IgD-negative memory B cell (primary cell): ENCODE measurements at regions not wholly inside any gene's neighbourhood (a gene's known extent, or its start where the extent isn't known, plus 50 kb on each side); places are given as distances from the start of the nearest gene placed in this dataset.

Experiments
- H3K27ac Mint-ChIP-seq, 3 donors: one replicate each; pipeline ENCODE4 v1.8.0; 2020 to 2022; ENCODE audit warnings: mild to moderate bottlenecking in 3 of 3, mixed read lengths in 3 of 3, moderate library complexity in 1 of 3
- H3K27me3 Mint-ChIP-seq: one replicate; pipeline ENCODE4 v1.8.0; 2021; ENCODE audit warnings: mixed read lengths
- H3K36me3 Mint-ChIP-seq: one replicate; pipeline ENCODE4 v1.8.0; 2020; ENCODE audit warnings: mild to moderate bottlenecking, mixed read lengths
- H3K4me1 Mint-ChIP-seq, 3 donors: one replicate each; pipeline ENCODE4 v1.8.0; 2020 to 2022; ENCODE audit warnings: mixed read lengths in 3 of 3, mild to moderate bottlenecking in 1 of 3
- H3K4me3 Mint-ChIP-seq, 4 donors: one replicate each; pipeline ENCODE4 v1.8.0; 2020 to 2022; ENCODE audit warnings: mild to moderate bottlenecking in 4 of 4, mixed read lengths in 4 of 4, moderate library complexity in 3 of 4
- H3K9me3 Mint-ChIP-seq, 3 donors: one replicate each; pipeline ENCODE4 v1.8.0; 2020 to 2021; ENCODE audit warnings: mixed read lengths in 3 of 3, mild to moderate bottlenecking in 1 of 3

- H3K27me3 Mint-ChIP-seq = peaks cover 5% of the 10 kb centered on the region
- no peak overlapping the region for H3K4me3 Mint-ChIP-seq
- H3K27ac Mint-ChIP-seq = no peak overlapping the region
- no peaks in the 10 kb centered on the region for H3K4me1 Mint-ChIP-seq
- peaks cover 0 to 7% (median 5%) of the 10 kb centered on the region in 3 donors for H3K9me3 Mint-ChIP-seq
- no peaks in the 10 kb centered on the region for H3K36me3 Mint-ChIP-seq
Measured at GRCh38 chr4:7131498-7132031, 60.8 kb upstream of the SORCS2 start.

- Mint-ChIP-seq H3K27me3 (peaks cover 6% of the 10 kb centered on the region), H3K4me3 (no peak overlapping the region), H3K27ac (no peak overlapping the region), H3K9me3 (peaks cover 0 to 7% (median 5%) of the 10 kb centered on the region in 3 donors), H3K4me1 (no peaks in the 10 kb centered on the region), H3K36me3 (no peaks in the 10 kb centered on the region)
Measured at GRCh38 chr4:7130621-7131211, 61.6 kb upstream of the SORCS2 start.

- Mint-ChIP-seq H3K4me1 (no peaks in the 10 kb centered on the region), H3K27me3 (peaks cover 6% of the 10 kb centered on the region), H3K27ac (no peak overlapping the region), H3K4me3 (no peak overlapping the region), H3K9me3 (peaks cover 0 to 7% (median 5%) of the 10 kb centered on the region in 3 donors), H3K36me3 (no peaks in the 10 kb centered on the region)
Measured at GRCh38 chr4:7129871-7130620, 62.2 kb upstream of the GRPEL1 start.

- Mint-ChIP-seq H3K36me3 (no peaks in the 10 kb centered on the region), H3K27ac (no peak overlapping the region), H3K4me3 (no peak overlapping the region), H3K27me3 (peaks cover 2% of the 10 kb centered on the region), H3K4me1 (no peaks in the 10 kb centered on the region), H3K9me3 (peaks cover 0 to 6% (median 5%) of the 10 kb centered on the region in 3 donors)
Measured at GRCh38 chr4:7128644-7129043, 60.8 kb upstream of the GRPEL1 start.

GRCh38 chr4:7128234-7128633, 60.4 kb upstream of the GRPEL1 start:
- H3K36me3 Mint-ChIP-seq = no peaks in the 10 kb centered on the region
- peaks cover 0 to 5% (median 5%) of the 10 kb centered on the region in 3 donors for H3K9me3 Mint-ChIP-seq
- peak overlapping the region in 1 of 4 donors; percentile 74 for H3K4me3 Mint-ChIP-seq
- no peak overlapping the region for H3K27ac Mint-ChIP-seq
- no peaks in the 10 kb centered on the region for H3K4me1 Mint-ChIP-seq
- peaks cover 1% of the 10 kb centered on the region for H3K27me3 Mint-ChIP-seq

- H3K27me3 Mint-ChIP-seq = peaks cover 1% of the 10 kb centered on the region
- no peaks in the 10 kb centered on the region for H3K4me1 Mint-ChIP-seq
- no peak overlapping the region for H3K27ac Mint-ChIP-seq
- no peaks in the 10 kb centered on the region for H3K9me3 Mint-ChIP-seq
- no peaks in the 10 kb centered on the region for H3K36me3 Mint-ChIP-seq
- H3K4me3 Mint-ChIP-seq = no peak overlapping the region
Measured at GRCh38 chr4:7127576-7127975, 59.7 kb upstream of the GRPEL1 start.

GRCh38 chr4:7126981-7127380, 59.1 kb upstream of the GRPEL1 start:
- Mint-ChIP-seq H3K27ac (no peak overlapping the region), H3K9me3 (no peaks in the 10 kb centered on the region), H3K27me3 (peaks cover 1% of the 10 kb centered on the region)

GRCh38 chr4:7124689-7125442, 57.0 kb upstream of the GRPEL1 start:
- Mint-ChIP-seq H3K27ac (no peak overlapping the region), H3K27me3 (peaks cover 4% of the 10 kb centered on the region), H3K9me3 (no peaks in the 10 kb centered on the region), H3K4me1 (no peaks in the 10 kb centered on the region), H3K36me3 (no peaks in the 10 kb centered on the region), H3K4me3 (no peak overlapping the region)

More at GRCh38 chr4:7126981-7127380, 59.1 kb upstream of the GRPEL1 start:
- Mint-ChIP-seq H3K4me1 (no peaks in the 10 kb centered on the region), H3K4me3 (no peak overlapping the region), H3K36me3 (no peaks in the 10 kb centered on the region)

- no peak overlapping the region for H3K27ac Mint-ChIP-seq
- H3K4me1 Mint-ChIP-seq = no peaks in the 10 kb centered on the region
- peaks cover 4% of the 10 kb centered on the region for H3K27me3 Mint-ChIP-seq
- peaks cover 0 to 10% (median 2%) of the 10 kb centered on the region in 3 donors for H3K9me3 Mint-ChIP-seq
- no peak overlapping the region for H3K4me3 Mint-ChIP-seq
- H3K36me3 Mint-ChIP-seq = no peaks in the 10 kb centered on the region
Measured at GRCh38 chr4:7121866-7122653, 54.2 kb upstream of the GRPEL1 start.

- H3K36me3 Mint-ChIP-seq = no peaks in the 10 kb centered on the region
- no peak overlapping the region for H3K27ac Mint-ChIP-seq
- H3K4me1 Mint-ChIP-seq = no peaks in the 10 kb centered on the region
- peaks cover 0 to 10% (median 2%) of the 10 kb centered on the region in 3 donors for H3K9me3 Mint-ChIP-seq
- H3K4me3 Mint-ChIP-seq = no peak overlapping the region
- H3K27me3 Mint-ChIP-seq = peaks cover 3% of the 10 kb centered on the region
Measured at GRCh38 chr4:7121174-7121573, 53.3 kb upstream of the GRPEL1 start.

- no peaks in the 10 kb centered on the region for H3K36me3 Mint-ChIP-seq
- no peak overlapping the region for H3K27ac Mint-ChIP-seq
- H3K9me3 Mint-ChIP-seq = peaks cover 0 to 12% (median 2%) of the 10 kb centered on the region in 3 donors
- H3K4me1 Mint-ChIP-seq = no peaks in the 10 kb centered on the region
- no peak overlapping the region for H3K4me3 Mint-ChIP-seq
- peaks cover 4% of the 10 kb centered on the region for H3K27me3 Mint-ChIP-seq
Measured at GRCh38 chr4:7120341-7120740, 52.5 kb upstream of the GRPEL1 start.

- Mint-ChIP-seq H3K4me1 (no peaks in the 10 kb centered on the region), H3K4me3 (no peak overlapping the region), H3K27me3 (peaks cover 4% of the 10 kb centered on the region), H3K9me3 (peaks cover 0 to 12% (median 4%) of the 10 kb centered on the region in 3 donors), H3K36me3 (no peaks in the 10 kb centered on the region), H3K27ac (no peak overlapping the region)
Measured at GRCh38 chr4:7118013-7118832, 50.4 kb upstream of the GRPEL1 start.
